ENCODE measurements at regions not wholly inside any gene's neighbourhood (a gene's known extent, or its start where the extent isn't known, plus 50 kb on each side); places are given as distances from the start of the nearest gene placed in this dataset.
A peak's percentile ranks its signal among the peaks of the same experiment; 100 is the strongest.

- TF ChIP-seq, protein P1, sequence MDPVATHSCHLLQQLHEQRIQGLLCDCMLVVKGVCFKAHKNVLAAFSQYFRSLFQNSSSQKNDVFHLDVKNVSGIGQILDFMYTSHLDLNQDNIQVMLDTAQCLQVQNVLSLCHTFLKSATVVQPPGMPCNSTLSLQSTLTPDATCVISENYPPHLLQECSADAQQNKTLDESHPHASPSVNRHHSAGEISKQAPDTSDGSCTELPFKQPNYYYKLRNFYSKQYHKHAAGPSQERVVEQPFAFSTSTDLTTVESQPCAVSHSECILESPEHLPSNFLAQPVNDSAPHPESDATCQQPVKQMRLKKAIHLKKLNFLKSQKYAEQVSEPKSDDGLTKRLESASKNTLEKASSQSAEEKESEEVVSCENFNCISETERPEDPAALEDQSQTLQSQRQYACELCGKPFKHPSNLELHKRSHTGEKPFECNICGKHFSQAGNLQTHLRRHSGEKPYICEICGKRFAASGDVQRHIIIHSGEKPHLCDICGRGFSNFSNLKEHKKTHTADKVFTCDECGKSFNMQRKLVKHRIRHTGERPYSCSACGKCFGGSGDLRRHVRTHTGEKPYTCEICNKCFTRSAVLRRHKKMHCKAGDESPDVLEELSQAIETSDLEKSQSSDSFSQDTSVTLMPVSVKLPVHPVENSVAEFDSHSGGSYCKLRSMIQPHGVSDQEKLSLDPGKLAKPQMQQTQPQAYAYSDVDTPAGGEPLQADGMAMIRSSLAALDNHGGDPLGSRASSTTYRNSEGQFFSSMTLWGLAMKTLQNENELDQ (CRISPR knock-in tag; IDR thresholded peaks at IDR 0.05; ENCODE audit: borderline replicate concordance) = no peak
- TF ChIP-seq RBM22 (IDR thresholded peaks at IDR 0.05; ENCODE audit: low read depth, low read length, poor library complexity, severe bottlenecking) (no peak), NKRF (IDR thresholded peaks at IDR 0.05; ENCODE audit: borderline replicate concordance) (no peak)
These were observed 53.1 kb upstream of the GPR37L1 start (continued) for GRCh38 chr1:202069662-202070061.

DNA sequence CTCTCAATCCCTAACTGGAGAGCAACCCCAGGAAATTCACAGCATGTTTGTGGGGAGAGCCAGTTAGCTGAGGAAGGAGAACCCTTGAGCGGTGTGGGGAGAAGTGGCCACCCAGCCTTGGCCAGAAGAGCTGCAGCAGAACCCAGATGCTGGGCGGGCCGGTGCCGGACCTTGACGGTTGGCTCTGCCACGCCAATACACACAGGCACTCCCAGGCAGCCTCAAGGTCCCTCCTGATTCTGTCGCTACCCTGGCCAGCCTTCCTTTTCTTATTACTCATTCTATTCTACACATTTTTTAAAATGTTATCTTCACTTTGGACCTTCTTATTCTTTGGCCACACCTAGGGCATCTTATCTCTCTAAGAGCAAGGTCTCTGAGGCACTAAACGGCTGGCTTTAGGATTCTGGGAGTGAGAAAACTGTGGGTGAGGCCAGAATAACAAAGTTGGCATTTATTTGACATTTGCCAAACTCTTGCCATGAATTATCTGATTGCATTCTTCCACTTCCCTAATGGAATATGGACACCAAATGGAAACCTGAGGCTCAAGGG is 50.4 kb upstream of the GPR37L1 start:
- Histone ChIP-seq H3K4me2 (ENCODE audit: insufficient read depth, low read length) (no peak overlapping the region), H3K9ac (ENCODE audit: insufficient read depth in 1 of 2, low read depth in 2 of 2, low read length in 2 of 2) (no peak overlapping the region)
- in situ Hi-C loops (cut with MboI) = no loop called here

More for the DNA sequence above, 50.4 kb upstream of the GPR37L1 start:
- H3K79me2 ChIP-seq (ENCODE audit: control insufficient read depth, insufficient read depth, low read length) = no peaks in the 10 kb centered on the region
- 0 out of 2 replicates have a peak, but pooled peaks have one; percentile 17 for TF ChIP-seq MTA3 (IDR thresholded peaks at IDR 0.05; ENCODE audit: borderline replicate concordance)
- no peak for TF ChIP-seq L3MBTL2 (IDR thresholded peaks at IDR 0.05)
- no peak for TF ChIP-seq ZNF586 (CRISPR knock-in tag; conservative IDR thresholded peaks at IDR 0.05)
- TF ChIP-seq PREB (CRISPR knock-in tag; IDR thresholded peaks at IDR 0.05) = no peak
- H4K20me1 ChIP-seq (replicated peaks; ENCODE audit: control insufficient read depth, insufficient read depth, low read length) = peaks cover 24% of the 10 kb centered on the region
- FAIRE-seq (no peak), ATAC-seq (no peak), DNase-seq (ENCODE audit: extremely low read depth in 1 of 4, low spot score in 3 of 4) (peak in 2 of 4 experiments; percentile 8 to 15)
- no TSS peak for BruUV-seq (replicated peaks)
- no peaks in the 10 kb centered on the region for H3K9me3 ChIP-seq (replicated peaks; ENCODE audit: control insufficient read depth, insufficient read depth, low read depth, low read length)
- ChIA-PET CTCF (ENCODE audit: low intra/inter-chr PET ratio) (no interaction called here), POLR2A (no interaction called here)
- H3K4me3 ChIP-seq = no peak overlapping the region
- H2AFZ ChIP-seq (ENCODE audit: low read depth, low read length) = no peak overlapping the region
- no peaks in the 10 kb centered on the region for H3K36me3 ChIP-seq (ENCODE audit: control insufficient read depth, insufficient read depth, low read length)
- intact Hi-C loops (cut with micrococcal nuclease) = no loop called here
- peaks cover 26 to 28% of the 10 kb centered on the region in 2 experiments for H3K4me1 ChIP-seq (replicated peaks in 1 of 2; ENCODE audit: control insufficient read depth in 2 of 2, insufficient read depth in 2 of 2, low read length in 2 of 2)
- WGBS (ENCODE audit: insufficient coverage, low coverage, missing lambda C conversion rate) = 51% methylated on average over 8 of the region's 8 CpGs
- no peaks in the 10 kb centered on the region for H3K27me3 ChIP-seq (ENCODE audit: control insufficient read depth in 2 of 2, insufficient read depth in 2 of 2, low read length in 2 of 2)
- no peak overlapping the region for H3K27ac ChIP-seq (ENCODE audit: extremely low read depth, low read depth, low read length)
- no peaks in the 10 kb centered on the region for H3K9me1 ChIP-seq (ENCODE audit: control insufficient read depth, insufficient read depth, low read length)

Measured in K562 (cell line).